Hematopoietic multipotent progenitor cell treated with erythropoietin and hydrocortisone succinate and interleukin-3 and kit ligand, for 6 days (in vitro differentiated cells): ENCODE measurements at regions not wholly inside any gene's neighbourhood (a gene's known extent, or its start where the extent isn't known, plus 50 kb on each side); places are given as distances from the start of the nearest gene placed in this dataset.
"Not testable (repeated sequence)": the region's sequence is repeated elsewhere in the genome, so short reads cannot be mapped to it uniquely, and the experiment has no call there.

ENCODE experiments used
- DNase-seq: peaks from one replicate; pipeline ENCODE4 v3.0.0-alpha.2; 2015

DNA sequence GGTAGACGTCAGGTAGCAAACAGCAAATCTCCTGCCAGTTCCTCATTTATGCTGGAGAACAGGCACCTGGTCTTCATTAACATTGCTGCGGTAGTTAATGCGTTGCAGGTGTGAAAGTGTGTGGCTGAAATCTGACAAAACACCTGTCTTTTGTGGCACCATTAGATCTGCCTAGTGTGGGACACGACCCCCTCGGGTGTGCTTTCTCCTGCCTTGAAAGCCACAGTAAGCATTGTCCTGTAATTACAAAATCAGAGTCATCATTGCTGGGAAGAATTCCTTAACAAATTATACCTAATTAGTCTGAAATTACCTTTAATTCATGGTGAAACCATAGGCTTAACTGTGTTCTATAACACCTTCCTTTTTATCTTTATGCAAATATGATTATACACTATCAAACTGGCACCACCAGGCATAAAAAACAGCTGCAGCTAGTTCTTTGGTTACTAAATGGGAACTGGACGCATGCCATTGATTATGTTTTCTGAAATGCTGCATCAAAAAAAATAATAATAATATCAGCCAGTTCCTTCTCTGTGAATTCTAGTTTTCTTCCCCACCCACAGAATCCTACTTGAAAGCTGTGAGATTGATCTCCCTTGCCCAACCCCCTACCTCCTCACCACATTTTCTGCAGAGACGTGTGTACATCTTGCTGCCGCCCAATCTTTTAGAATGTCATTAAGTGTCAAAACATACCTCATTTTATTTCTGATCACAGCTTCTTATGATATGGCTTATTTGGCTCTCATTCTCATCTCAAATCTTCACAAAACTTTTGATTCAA is 374.0 kb downstream of the NFIB start:
- DNase-seq = no peak

DNA sequence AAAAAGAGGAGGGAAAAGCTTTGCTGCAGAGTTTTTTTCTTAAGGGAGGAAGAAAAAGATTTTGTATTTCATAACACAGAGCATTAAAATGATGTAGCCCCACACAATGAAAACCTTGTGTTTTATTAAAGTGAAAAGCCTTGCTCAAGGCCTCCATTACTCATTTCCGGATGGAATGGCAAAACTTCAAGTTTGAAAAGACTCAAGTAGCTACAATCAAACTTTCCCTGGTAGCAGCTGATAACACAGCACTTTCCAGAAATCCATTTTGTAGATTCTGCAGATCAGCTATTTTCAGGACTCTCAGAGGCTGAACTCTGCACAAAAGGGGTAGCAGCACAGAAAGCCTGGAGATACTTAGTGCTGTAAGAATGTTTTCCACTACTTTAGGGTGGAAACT is 374.8 kb downstream of the NFIB start:
- no peak for DNase-seq

DNA sequence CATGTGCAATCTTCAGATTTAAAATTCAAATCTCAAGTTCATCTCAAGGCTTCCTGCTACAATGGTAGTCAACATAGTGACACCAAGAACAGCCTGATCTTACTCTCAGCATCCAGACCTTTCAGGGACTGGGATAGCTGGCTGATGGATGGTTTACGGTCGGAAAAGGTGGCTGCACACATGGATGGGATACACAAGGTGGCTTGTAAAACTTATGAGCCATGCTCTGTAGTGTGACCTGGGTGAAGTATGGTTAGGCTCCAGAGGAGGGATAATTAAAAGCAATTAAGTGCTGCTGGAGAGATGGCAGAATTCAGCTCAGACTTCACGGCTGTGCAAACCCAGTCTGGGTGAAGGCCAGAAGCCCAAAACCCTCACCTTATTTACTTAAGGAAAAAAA is 379.5 kb downstream of the NFIB start:
- no peak for DNase-seq

DNA sequence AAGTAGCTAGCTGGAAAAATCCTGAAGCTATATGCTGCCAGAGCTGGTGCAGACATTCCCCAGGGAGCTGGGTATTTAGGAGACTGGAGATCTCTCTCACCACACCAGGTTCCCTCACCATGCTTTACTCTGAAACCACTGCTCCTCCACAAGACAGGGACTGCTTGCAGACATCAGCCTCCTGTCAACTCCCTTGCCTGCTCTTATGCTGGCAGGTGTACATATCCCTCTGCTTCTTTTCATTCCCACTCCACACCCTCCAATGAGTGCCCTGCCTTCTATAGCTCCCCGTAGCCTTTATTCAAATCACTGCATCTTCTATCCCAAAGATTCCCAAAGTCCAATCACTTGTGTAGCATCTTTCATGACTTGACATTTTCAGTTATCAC is 380.7 kb downstream of the NFIB start:
- DNase-seq = no peak

DNA sequence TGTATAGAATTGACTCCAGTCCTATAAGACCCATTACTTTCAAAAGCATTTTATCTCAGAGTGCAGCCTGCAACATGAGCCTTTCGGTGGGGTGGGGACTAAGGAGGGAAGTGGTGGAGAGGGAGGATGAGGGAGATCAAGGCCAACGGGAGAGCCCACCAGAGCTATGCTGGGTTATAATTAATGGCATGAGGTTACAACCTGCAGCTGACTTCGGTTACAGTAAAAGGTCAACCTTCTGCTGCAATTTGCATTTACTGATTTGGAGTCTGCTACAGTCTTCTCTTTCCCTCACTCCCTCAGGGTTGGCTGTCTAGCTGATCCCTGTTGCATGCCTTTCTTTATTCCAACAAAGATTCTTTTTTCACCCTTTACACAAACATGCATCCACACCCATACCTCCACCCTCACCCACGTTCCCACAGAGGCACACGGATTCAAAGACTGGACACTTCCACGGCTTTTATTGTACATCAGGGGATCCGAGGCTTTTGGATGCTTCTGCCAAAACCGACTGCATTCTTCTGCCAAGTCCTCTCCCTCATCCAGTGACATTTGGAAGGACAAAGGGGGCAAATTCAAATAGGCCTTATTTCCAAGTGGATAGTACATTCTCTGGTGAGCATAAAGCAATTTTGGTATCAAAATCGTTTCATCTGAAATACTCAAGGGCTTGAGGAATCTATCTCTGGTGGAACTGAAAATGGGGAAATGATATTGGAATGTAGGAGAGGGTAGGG is 381.2 kb downstream of the NFIB start:
- DNase-seq = no peak

DNA sequence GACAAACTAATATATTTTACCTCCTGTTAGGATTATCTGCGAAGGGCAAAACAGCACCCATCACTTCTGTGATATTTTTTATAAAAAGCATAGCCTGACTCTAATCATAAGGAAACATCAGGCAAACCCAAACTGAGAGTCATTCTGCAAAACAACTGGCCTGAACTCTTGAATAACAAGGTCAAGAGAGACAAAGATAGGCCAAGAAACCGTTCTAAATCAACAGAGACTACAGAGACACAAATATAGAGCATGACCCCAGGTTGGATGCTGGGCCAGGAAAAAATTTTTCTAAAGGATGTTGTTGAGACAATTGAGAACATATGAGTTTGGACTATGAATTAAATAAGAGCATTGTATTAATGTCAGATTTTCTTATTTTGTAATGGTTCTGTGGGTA is 384.9 kb downstream of the NFIB start:
- no peak for DNase-seq

DNA sequence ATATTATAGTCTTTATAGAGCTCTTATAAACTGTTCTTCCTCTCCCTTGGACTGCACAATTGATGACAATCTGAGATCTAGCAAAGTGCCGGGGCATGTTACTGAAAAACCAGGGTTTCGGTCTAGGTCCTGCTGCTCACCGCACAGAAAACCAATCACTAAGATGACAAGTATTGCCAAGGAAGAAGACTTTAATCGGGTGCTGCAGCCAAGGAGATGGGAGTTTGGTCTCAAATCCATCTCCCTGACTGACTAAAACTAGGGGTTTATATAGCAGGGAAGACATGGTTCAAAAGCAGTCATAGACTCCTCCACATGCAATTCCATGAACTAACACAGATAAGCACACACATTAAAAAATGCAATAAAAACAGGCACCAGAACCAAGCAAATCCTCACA is 390.6 kb downstream of the NFIB start:
- DNase-seq = no peak

DNA sequence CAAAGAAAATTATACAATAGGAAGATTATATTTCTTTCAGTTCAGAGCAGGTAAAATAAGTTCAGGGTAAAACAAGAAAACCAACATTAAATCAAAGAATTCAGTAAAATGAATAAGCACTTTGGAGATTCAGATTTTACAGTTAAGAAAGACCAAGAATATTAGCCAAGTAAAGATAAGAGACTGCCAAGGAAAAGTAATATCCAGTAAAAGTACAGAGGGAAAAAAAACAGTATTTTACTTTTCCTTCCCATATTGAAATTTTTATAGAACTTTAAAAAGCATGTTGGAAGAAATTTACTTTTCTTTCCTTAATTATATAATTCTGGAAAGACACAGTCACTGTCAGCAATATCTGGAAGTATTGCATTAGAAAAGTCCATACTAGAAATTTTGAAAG is 393.4 kb downstream of the NFIB start:
- DNase-seq = no peak

DNA sequence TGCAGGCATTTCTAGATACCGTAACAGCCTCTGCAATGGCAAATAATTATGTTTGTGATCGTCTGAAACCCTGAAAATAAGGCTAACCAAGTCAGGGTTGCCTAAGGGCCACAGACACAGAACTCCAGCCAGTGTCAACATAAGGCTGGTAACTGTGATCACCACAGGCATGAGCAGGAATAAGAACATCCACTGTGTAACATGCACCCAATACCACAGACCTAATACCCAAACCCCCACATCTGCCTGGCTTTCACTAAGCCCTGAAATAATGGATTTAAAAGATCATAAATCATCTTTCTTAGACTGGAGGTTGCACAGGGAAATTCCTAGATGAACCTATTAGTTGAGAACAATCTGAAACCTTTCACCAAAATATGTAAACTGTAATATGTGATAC is 394.5 kb downstream of the NFIB start:
- DNase-seq = no peak

DNA sequence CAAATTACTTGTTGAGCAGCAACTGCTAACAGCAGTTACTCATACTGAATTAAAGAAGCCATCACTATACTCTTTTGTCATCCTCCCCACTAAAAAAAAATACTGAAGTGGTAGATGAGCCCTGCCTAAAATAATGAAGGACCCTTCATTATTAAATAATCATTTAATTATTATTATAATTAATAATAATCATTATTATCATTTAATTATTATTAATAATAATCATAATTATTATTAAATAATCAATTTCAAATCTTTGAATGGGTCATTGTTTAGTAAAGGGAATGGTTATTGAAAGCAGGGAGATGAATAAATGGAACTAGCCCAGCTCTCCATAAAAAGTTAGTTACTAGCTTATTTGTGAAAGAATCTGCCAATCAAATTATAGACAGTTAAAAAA is 396.4 kb downstream of the NFIB start:
- DNase-seq = no peak

DNA sequence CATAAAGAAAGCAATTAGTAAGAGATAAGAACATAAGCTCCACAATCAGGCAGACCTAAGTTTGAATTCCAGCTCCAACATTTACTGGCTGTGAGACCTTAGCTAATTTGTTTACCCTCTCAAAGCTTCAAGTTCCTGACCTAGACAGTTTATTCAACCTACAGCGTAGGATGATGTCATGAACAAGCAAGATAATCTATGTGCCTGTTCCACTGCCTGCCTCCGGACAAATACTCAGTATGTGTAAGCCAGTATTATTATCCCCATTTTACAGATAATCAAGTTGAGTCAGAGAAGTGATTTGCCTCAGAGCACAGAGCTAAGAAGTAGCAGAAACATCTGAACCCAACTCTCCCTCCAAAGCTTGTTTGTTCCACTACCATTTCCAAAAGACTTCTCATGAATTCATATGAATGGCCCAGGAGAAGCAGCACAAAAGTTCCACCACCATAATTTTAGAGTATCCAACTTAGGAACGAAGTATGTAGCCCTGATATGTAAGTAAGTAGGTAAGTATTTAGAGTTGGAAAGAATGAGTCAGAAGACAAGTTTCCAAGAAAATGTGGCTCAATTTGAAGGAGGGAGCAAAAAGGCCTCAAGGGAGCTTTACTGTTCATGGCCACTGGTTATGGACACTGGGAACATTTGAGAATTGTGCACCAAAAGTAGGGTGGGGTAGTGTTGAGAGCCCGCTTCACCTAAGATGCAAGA is 398.2 kb downstream of the NFIB start:
- DNase-seq = no peak

DNA sequence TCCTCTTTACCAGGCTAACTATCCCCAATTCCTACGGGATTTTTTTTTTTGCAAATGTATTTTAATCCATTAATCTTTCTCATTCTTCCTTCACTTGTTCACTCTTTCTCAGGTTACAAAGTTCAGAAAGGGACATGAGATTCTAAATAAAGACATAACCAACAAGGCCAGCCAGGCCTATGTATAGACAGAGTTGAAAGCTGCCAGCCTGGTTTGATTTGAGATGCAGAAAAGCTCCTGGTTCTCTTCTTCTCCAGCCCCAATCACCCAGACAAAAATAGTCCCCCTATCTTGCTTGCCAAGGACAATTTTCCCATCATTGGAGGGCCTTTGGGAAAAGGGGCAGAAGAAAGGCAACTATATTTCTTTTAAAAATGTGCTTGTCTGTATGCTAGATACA is 398.8 kb downstream of the NFIB start:
- no peak for DNase-seq

DNA sequence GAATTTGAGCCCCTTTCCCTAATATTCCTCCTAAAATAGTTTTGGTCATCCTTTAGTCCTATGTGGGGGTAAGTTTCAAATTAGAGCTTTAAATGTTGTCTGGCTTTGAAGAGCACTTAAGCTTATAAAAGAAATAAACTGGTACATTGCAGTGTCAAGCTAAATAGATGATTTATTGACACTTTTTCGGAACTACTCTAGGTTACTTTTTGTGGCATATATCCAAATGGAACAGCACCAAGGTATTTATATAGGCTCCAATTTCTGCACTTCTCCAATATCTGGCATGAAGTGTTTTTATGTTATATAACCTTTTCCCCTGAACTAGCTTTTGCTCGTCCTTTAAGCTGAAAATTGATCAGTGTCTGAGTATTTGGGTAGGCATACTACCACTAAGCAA is 402.5 kb downstream of the NFIB start:
- no peak for DNase-seq

DNA sequence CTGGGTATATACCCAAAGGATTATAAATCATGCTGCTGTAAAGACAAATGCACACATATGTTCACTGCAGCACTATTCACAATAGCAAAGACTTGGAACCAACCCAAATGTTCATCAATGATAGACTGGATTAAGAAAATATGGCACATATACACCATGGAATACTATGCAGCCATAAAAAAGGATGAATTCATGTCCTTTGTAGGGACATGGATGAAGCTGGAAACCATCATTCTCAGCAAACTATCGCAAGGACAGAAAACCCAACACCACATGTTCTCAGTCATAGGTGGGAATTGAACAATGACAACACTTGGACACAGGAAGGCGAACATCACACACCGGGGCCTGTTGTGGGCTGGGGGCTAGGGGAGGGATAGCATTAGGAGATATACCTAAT is 406.1 kb downstream of the NFIB start:
- DNase-seq = not testable (repeated sequence)

DNA sequence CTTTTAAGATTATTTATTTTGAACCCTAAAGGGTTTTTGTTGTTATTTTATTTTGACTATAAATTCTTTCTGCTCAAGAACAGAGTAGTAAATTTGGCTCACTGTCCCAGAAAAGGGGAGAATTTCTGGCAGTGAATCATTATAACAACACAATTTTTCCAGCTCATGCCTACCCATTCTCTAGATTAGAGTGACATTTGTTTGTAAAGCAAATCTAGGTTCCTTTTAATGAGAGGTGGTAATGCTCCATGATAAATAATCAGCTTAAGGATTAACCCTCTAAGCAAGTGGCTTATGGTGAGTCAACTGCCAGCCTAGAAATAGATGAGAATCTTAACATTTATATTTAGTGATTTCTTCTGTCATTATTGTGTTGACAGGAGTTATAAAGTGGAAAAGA is 409.2 kb downstream of the NFIB start:
- DNase-seq = no peak

DNA sequence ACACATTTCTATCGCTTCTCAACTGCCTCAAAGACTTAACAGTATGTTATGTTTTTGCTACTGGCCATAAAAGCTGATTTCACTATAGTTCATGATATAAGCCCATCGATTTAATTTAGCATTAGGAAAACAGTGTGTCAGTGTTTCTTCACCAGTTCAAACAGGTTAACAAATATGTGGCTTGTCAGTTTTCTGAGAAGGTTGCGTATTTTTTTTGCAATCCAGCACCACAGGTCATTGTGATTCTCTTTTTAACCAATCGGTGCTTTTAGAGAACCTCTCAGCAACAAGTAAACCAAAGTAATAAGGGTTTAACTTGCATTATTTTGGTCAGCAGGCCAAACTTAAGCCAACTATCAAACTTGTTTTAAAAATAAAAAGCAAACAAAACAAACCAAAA is 409.6 kb downstream of the NFIB start:
- DNase-seq = no peak

DNA sequence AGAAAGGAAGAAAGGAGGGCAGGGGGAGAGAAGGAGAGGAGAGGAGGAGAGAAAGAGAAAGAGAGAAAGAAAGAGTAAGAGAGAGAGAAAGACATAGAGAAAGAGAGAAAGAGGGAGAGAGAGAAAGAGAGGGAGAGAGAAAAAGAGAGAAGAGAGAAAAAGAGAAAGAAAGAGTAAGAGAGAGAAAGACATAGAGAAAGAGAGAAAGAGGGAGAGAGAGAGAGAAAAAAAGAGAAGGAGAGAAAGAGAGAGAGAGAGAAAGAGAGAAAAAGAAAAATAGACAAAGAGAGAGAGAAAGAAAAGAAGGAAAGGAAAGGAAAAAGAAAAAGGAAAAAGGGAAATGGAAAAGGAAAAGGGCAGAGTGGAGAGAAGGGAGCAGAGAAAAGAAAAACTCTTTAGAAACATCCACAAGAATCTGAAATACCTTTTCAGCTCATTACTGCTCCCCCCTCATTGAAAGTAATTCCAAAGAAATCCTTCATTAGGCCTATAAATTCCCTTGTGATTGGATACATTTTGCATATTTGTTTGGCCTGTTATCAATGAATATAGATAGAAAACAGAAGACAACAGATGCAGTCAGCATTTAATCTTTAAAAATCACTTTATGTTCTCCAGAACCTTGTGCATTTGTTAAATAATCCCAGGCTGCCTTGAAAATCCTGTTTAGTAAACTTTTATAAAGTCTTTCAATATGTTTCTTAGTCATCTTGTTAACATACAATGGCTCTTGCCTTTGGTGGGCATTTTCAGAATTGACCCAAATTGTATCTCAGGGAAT is 411.5 kb downstream of the NFIB start:
- no peak for DNase-seq

DNA sequence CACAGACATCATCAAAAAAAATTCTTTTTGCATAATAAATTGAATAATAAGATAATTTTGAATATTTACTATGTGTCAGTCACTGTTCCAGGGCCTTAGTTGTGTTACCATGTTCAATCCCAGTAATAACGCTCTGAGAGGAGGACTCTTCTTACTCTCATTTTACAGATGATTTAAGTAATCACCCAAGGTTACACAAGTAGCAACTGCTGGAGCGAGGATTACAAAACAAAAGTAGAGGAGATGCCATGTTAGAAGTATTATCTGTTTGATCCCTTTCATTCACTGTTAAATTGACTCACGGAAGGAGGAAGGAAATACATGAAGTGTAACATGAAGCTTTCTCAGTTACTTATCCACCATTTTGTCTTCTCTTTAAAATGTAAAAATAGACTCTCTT is 412.8 kb downstream of the NFIB start:
- no peak for DNase-seq

DNA sequence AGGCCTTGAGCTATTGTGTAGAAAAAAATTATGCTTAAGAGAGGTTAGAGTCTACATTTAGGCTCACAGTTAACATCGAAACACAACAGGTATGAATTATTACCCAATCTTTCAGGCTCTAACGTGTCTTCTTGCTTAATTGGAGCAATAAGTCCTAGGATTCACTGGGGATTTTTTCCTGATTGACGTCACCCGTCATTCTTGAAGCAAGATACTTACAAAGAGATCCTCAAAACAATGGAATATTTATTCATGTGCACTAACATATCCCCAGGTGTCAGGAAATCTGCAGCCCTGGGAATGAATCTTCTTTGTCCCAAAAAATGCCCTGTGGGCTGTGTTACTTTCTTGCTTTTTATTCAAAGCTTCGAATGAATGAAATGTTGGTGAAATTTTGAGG is 413.5 kb downstream of the NFIB start:
- no peak for DNase-seq

DNA sequence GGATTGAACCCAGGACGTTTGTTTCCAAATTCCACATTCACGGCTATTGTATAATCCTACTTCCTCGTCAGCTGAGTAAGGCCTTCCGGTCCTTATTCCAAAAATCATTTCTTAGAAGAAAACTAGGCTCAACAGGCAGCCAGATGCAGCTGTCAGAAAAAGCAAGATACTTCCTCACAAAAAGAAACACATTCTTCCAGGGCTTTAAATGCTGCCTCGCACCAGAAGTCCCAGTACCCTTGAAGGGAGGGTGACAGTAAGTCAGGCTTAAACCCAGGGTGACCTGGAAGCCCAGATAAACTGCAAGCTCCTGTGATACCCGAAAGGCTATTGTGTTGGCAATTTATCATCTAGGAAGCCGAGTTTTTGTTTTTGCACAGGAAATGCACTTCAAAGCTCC is 414.0 kb downstream of the NFIB start:
- DNase-seq = no peak

DNA sequence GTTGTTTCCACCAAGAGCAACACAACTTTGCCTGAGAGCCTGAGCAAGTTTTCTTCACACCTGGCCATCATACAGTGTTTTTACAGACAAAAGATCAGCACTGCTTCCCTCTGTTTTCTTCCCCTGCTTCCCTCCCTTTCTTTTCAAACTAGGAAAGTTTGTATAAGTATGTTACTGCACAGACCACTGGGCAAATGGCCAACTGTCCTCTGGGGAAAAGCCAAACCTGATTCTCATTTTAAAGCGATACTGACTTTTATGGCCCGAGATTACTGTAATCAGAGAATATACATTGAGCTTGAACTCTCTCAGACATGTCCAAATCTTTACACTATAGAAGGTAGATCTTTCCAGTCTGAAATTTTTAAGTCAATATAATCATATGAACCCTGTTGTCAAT is 415.0 kb downstream of the NFIB start:
- no peak for DNase-seq

DNA sequence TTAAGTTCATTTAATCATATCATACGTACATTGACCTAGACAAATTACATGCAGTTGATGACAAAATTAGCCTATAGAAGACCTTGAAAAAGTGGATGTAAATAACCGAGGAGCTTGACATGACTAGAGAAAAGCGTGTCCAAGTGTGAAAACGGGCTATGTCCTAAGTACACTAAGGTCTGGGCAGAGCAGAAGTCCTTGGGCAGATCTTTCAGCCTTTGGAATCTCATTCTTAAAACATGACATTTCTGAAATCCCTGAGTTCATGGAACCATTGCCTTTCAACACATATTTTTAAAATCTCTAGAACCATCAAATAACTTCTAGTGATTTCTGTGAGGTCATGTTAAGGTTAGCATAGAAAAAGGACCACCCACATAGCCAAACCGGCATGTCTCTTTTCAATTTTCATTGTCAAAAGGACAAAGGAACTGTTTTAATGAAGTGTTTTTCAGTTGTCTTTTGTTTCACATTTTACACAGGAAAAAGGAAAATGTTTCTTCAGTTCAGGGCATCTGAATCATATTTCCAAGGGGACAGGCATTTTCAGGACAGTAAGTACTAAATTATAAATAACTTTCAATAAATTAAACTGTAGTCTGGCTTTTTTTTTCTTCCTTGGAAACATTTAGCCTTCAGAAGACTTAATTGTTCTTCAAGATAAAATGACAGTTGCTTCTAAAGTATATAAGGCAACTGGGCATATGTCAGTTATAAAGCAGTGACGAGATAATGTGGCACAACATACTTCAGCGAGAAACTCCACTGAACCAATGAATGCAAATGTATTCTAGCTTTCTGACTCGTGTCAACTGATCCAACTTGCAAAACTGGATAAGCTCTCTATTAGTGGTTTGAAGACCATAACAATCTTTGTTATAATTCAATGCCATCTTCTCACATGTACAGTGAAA is 416.8 kb downstream of the NFIB start:
- no peak for DNase-seq
